Transverse colon (tissue), 4 donors: ENCODE measurements at regions not wholly inside any gene's neighbourhood (a gene's known extent, or its start where the extent isn't known, plus 50 kb on each side); places are given as distances from the start of the nearest gene placed in this dataset.

Experiments used
- DNase-seq: peaks from one replicate; pipeline ENCODE4 v3.0.0-alpha.2; 2019
- H3K27ac ChIP-seq, 4 donors: fragments of 200-600 bp; sonication (generic); 2 replicates each; pipeline ENCODE4 v1.5.1; 2016 to 2018; ENCODE audit warnings: inconsistent platforms in 4 of 4
- H3K27me3 ChIP-seq: fragments of 200-600 bp; sonication (generic); 2 replicates; pipeline ENCODE4 v1.5.1; 2017; ENCODE audit warnings: inconsistent platforms
- H3K36me3 ChIP-seq, 4 donors: fragments of 200-600 bp; sonication (generic); 2 replicates each; pipeline ENCODE4 v1.5.1; 2017 to 2019; ENCODE audit warnings: inconsistent platforms in 4 of 4
- H3K4me1 ChIP-seq, 4 donors: fragments of 200-600 bp; sonication (generic); 2 replicates each; pipeline ENCODE4 v1.5.1; 2017 to 2020; ENCODE audit warnings: inconsistent platforms in 4 of 4
- H3K4me3 ChIP-seq, 4 donors: fragments of 200-600 bp; sonication (generic); 1 replicate in 1 of 4; 2 replicates in 3 of 4; pipeline versions ENCODE4 v1.5.1 to v1.6.1; 2017 to 2019; ENCODE audit warnings: inconsistent platforms in 4 of 4
- H3K9me3 ChIP-seq, 2 donors: fragments of 200-600 bp; sonication (generic); 2 replicates each; pipeline ENCODE4 v1.5.1; 2017 to 2019; ENCODE audit warnings: inconsistent platforms in 2 of 2
- CTCF ChIP-seq, 5 experiments: fragments of 200-600 bp in 3 of 5; fragments of 450-650 bp in 2 of 5; sonication (generic) in 3 of 5; IDR thresholded peaks; 1 replicate in 2 of 5; 2 replicates in 3 of 5; pipeline ENCODE4 v1.5.1; 2016 to 2017; ENCODE audit warnings: antibody characterized with exemption in 5 of 5, inconsistent platforms in 3 of 5, mild to moderate bottlenecking in 2 of 5, moderate library complexity in 1 of 5
- EP300 ChIP-seq: sonication (generic); formaldehyde crosslinking; IDR thresholded peaks from one replicate; pipeline ENCODE4 v1.6.1; 2017; ENCODE audit warnings: antibody characterized with exemption, low read depth
- POLR2A ChIP-seq: fragments of 450-650 bp; IDR thresholded peaks from one replicate; pipeline ENCODE4 v1.6.1; 2016; ENCODE audit warnings: antibody characterized with exemption, mild to moderate bottlenecking, moderate library complexity
- POLR2AphosphoS5 ChIP-seq, 3 donors: sonication (generic); formaldehyde crosslinking; IDR thresholded peaks; one replicate each; pipeline ENCODE4 v1.6.1; 2016; ENCODE audit warnings: antibody characterized with exemption in 3 of 3
- whole genome bisulfite sequencing, 2 donors: methylation state at CpG; one replicate each; pipeline ENCODE4 v1.1.5; 2018; ENCODE audit warnings: low coverage in 1 of 2; 5-methylcytosine and 5-hydroxymethylcytosine counted together
- in situ Hi-C, 4 donors: fragments of 200-750 bp; cut with MboI; loops; one replicate each; pipeline versions ENCODE4 v1.15.0 to v1.15.1; 2017; ENCODE audit warnings: low sequenced_read_pairs in 3 of 4, low pct_ligation_motif_present in 1 of 4, low pct_unique_long_range_greater_than_20kb in 1 of 4
- intact Hi-C: fragments of 100-400 bp; cut with DNase I; formaldehyde crosslinking; loops from one replicate; pipeline ENCODE4 v1.15.1; 2023; ENCODE audit warnings: low total_unique reads

DNA sequence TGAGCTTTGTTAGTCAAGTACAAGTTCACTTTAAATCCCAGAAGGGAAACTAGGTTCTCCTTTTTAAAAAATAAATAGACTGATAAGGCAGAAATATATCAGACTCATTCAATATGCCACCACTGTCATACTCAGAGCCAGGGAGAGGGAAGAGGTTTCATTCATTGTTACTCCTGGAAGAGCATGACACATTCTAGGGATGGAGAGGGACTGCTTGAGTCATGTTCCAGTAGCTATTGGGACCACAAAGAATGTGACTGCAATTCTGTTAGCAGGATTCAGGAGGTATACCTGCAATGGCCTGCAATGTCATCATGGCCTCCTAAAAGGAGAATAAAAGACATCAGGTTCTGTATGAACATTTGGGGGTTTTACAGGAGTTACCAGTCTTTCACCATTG lies 167.6 kb downstream of the TFAP2B start:
- in situ Hi-C loops (no loop called here), intact Hi-C loops (no loop called here)

GRCh38 chr6:50989123-50989522 lies 170.5 kb downstream of the TFAP2B start:
- Histone ChIP-seq H3K27me3 (no peaks in the 10 kb centered on the region), H3K4me1 (no peaks in the 10 kb centered on the region), H3K27ac (no peak overlapping the region), H3K4me3 (no peak overlapping the region), H3K9me3 (no peaks in the 10 kb centered on the region), H3K36me3 (no peaks in the 10 kb centered on the region)
- intact Hi-C loops = no loop called here
- DNase-seq = no peak
- TF ChIP-seq POLR2AphosphoS5 (IDR thresholded peaks at IDR 0.05) (no peak), POLR2A (no peak), CTCF (IDR thresholded peaks at IDR 0.05) (no peak), EP300 (no peak)
- in situ Hi-C loops = no loop called here

More for the DNA sequence above, 167.6 kb downstream of the TFAP2B start:
- Histone ChIP-seq H3K27ac (no peak overlapping the region), H3K4me3 (no peak overlapping the region), H3K9me3 (no peaks in the 10 kb centered on the region), H3K27me3 (no peaks in the 10 kb centered on the region), H3K4me1 (no peaks in the 10 kb centered on the region), H3K36me3 (no peaks in the 10 kb centered on the region)
- DNase-seq = no peak
- TF ChIP-seq POLR2AphosphoS5 (IDR thresholded peaks at IDR 0.05) (no peak), EP300 (no peak), POLR2A (no peak), CTCF (IDR thresholded peaks at IDR 0.05) (no peak)

- Histone ChIP-seq H3K27me3 (no peaks in the 10 kb centered on the region), H3K9me3 (no peaks in the 10 kb centered on the region), H3K27ac (no peak overlapping the region), H3K4me3 (no peak overlapping the region), H3K4me1 (no peaks in the 10 kb centered on the region), H3K36me3 (no peaks in the 10 kb centered on the region)
- in situ Hi-C loops = no loop called here
- DNase-seq = no peak
- TF ChIP-seq POLR2A (no peak), CTCF (IDR thresholded peaks at IDR 0.05) (no peak), EP300 (no peak), POLR2AphosphoS5 (IDR thresholded peaks at IDR 0.05) (no peak)
- intact Hi-C loops = no loop called here
- WGBS, 2 donors = 63 to 79% methylated on average over 5 to 7 of the region's 7 CpGs
Measured at GRCh38 chr6:50990750-50991446, 172.2 kb downstream of the TFAP2B start.

GRCh38 chr6:50992232-50992631 lies 173.6 kb downstream of the TFAP2B start:
- 91 to 92% methylated on average over 3 of the region's 3 CpGs for WGBS, 2 donors
- DNase-seq = no peak
- H3K4me1 ChIP-seq = no peaks in the 10 kb centered on the region
- no peak overlapping the region for H3K27ac ChIP-seq
- intact Hi-C loops (no loop called here), in situ Hi-C loops (no loop called here)
- no peak for TF ChIP-seq POLR2AphosphoS5 (IDR thresholded peaks at IDR 0.05)
- TF ChIP-seq CTCF (IDR thresholded peaks at IDR 0.05) = no peak
- no peak for TF ChIP-seq POLR2A
- TF ChIP-seq EP300 = no peak
- no peaks in the 10 kb centered on the region for H3K27me3 ChIP-seq
- no peaks in the 10 kb centered on the region for H3K36me3 ChIP-seq
- no peaks in the 10 kb centered on the region for H3K9me3 ChIP-seq
- H3K4me3 ChIP-seq = no peak overlapping the region
